GM18861 (cell line): ENCODE measurements at regions not wholly inside any gene's neighbourhood (a gene's known extent, or its start where the extent isn't known, plus 50 kb on each side); places are given as distances from the start of the nearest gene placed in this dataset.
"Not testable (repeated sequence)": the region's sequence is repeated elsewhere in the genome, so short reads cannot be mapped to it uniquely, and the experiment has no call there.

Experiments used
- ATAC-seq: cut with Tn5 transposase; IDR thresholded peaks from one replicate; pipeline ENCODE4 v1.9.1; 2021; ENCODE audit not compliant: unreplicated experiment

- ATAC-seq = no peak
Measured at GRCh38 chr18:42305869-42306593, 351.0 kb downstream of the PIK3C3 start.

GRCh38 chr18:42306594-42306980, 351.6 kb downstream of the PIK3C3 start:
- no peak for ATAC-seq

- ATAC-seq = no peak
Measured at GRCh38 chr18:42310956-42311355, 355.9 kb downstream of the PIK3C3 start.

GRCh38 chr18:42326752-42327151, 371.7 kb downstream of the PIK3C3 start:
- no peak for ATAC-seq

- ATAC-seq = no peak
Measured at GRCh38 chr18:42328931-42329330, 373.9 kb downstream of the PIK3C3 start.

GRCh38 chr18:42330296-42330695, 375.3 kb downstream of the PIK3C3 start:
- ATAC-seq = no peak

GRCh38 chr18:42333558-42333957, 378.5 kb downstream of the PIK3C3 start:
- ATAC-seq = no peak

GRCh38 chr18:42334931-42335330, 379.9 kb downstream of the PIK3C3 start:
- no peak for ATAC-seq

- ATAC-seq = no peak
Measured at GRCh38 chr18:42336139-42336538, 381.1 kb downstream of the PIK3C3 start.

GRCh38 chr18:42337337-42337736, 382.3 kb downstream of the PIK3C3 start:
- not testable (repeated sequence) for ATAC-seq

GRCh38 chr18:42338683-42339082, 383.6 kb downstream of the PIK3C3 start:
- ATAC-seq = no peak

- ATAC-seq = no peak
Measured at GRCh38 chr18:42339372-42339771, 384.3 kb downstream of the PIK3C3 start.

- ATAC-seq = no peak
Measured at GRCh38 chr18:42340423-42341009, 385.5 kb downstream of the PIK3C3 start.

GRCh38 chr18:42341423-42341822, 386.4 kb downstream of the PIK3C3 start:
- no peak for ATAC-seq

- no peak for ATAC-seq
Measured at GRCh38 chr18:42348722-42349121, 393.7 kb downstream of the PIK3C3 start.

GRCh38 chr18:42351455-42351854, 396.4 kb downstream of the PIK3C3 start:
- no peak for ATAC-seq

GRCh38 chr18:42360716-42361115, 405.7 kb downstream of the PIK3C3 start:
- ATAC-seq = no peak

GRCh38 chr18:42363446-42364441, 408.7 kb downstream of the PIK3C3 start:
- ATAC-seq = no peak

- ATAC-seq = no peak
Measured at GRCh38 chr18:42364766-42365165, 409.7 kb downstream of the PIK3C3 start.

- ATAC-seq = no peak
Measured at GRCh38 chr18:42365591-42365990, 410.6 kb downstream of the PIK3C3 start.

GRCh38 chr18:42373584-42373983, 418.6 kb downstream of the PIK3C3 start:
- ATAC-seq = no peak

GRCh38 chr18:42374961-42375360, 419.9 kb downstream of the PIK3C3 start:
- no peak for ATAC-seq
